ENCODE measurements at regions not wholly inside any gene's neighbourhood (a gene's known extent, or its start where the extent isn't known, plus 50 kb on each side); places are given as distances from the start of the nearest gene placed in this dataset.

DNA sequence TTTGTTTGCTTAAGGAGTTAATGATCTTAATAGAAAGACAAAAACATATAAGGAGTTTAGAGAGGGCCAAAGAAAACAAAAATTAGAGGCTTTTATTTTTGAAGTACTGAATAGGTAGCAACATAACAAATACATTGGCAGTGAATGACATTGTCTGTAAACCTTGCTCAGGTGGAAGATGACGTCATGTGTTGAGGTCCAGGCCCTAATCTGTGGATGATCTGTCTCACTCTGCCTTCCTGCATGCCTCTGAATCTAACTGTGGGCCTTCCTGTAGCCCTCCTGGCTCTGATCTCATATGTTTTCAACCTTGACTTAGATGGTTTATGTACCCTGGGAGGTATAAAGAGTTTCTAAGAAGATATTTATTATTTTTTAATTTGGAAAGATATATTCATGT lies 58.1 kb upstream of the DYNAP start:
- DNase-seq: no peak

Measured in CD4-positive, alpha-beta T cell treated with Interleukin-21 for 1 hour (primary cell).